Neural progenitor cell (in vitro differentiated cells): ENCODE measurements at regions not wholly inside any gene's neighbourhood (a gene's known extent, or its start where the extent isn't known, plus 50 kb on each side); places are given as distances from the start of the nearest gene placed in this dataset.

ENCODE experiments used
- EZH2phosphoT487 ChIP-seq: fragments of 200-600 bp; sonication (generic); IDR thresholded peaks from 2 replicates; pipeline ENCODE4 v1.6.1; 2017; ENCODE audit warnings: antibody characterized with exemption
- TF ChIP-seq, protein P1 (sequence below): fragments of 200-600 bp; sonication (generic); IDR thresholded peaks from 2 replicates; pipeline ENCODE4 v1.5.1; 2017; ENCODE audit warnings: antibody characterized with exemption, mild to moderate bottlenecking

GRCh38 chr3:88921986-88922385, 185.4 kb upstream of the EPHA3 start:
- TF ChIP-seq, protein P1, sequence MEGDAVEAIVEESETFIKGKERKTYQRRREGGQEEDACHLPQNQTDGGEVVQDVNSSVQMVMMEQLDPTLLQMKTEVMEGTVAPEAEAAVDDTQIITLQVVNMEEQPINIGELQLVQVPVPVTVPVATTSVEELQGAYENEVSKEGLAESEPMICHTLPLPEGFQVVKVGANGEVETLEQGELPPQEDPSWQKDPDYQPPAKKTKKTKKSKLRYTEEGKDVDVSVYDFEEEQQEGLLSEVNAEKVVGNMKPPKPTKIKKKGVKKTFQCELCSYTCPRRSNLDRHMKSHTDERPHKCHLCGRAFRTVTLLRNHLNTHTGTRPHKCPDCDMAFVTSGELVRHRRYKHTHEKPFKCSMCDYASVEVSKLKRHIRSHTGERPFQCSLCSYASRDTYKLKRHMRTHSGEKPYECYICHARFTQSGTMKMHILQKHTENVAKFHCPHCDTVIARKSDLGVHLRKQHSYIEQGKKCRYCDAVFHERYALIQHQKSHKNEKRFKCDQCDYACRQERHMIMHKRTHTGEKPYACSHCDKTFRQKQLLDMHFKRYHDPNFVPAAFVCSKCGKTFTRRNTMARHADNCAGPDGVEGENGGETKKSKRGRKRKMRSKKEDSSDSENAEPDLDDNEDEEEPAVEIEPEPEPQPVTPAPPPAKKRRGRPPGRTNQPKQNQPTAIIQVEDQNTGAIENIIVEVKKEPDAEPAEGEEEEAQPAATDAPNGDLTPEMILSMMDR: no peak
- TF ChIP-seq EZH2phosphoT487: no peak
